Central memory CD8-positive, alpha-beta T cell (primary cell): ENCODE measurements at regions not wholly inside any gene's neighbourhood (a gene's known extent, or its start where the extent isn't known, plus 50 kb on each side); places are given as distances from the start of the nearest gene placed in this dataset.
"Not testable (repeated sequence)": the region's sequence is repeated elsewhere in the genome, so short reads cannot be mapped to it uniquely, and the experiment has no call there.

ENCODE experiments used
- ATAC-seq: fragments of 150-1000 bp; cut with Tn5 transposase; replicated peaks from 2 replicates; pipeline ENCODE4 v1.10.0; 2022; ENCODE audit warnings: mild to moderate bottlenecking, moderate FRiP score, moderate number of reproducible peaks; ENCODE audit not compliant: poor library complexity, severe bottlenecking; ENCODE audit errors: extremely low read depth
- DNase-seq, 2 donors: peaks; one replicate each; pipeline ENCODE4 v3.0.0; 2021; ENCODE audit warnings: low spot score in 2 of 2
- H3K27ac Mint-ChIP-seq: one replicate; pipeline ENCODE4 v1.8.0; 2022; ENCODE audit warnings: low read depth, mild to moderate bottlenecking, moderate library complexity, mixed read lengths
- H3K27me3 Mint-ChIP-seq: one replicate; pipeline ENCODE4 v1.8.0; 2022; ENCODE audit warnings: mixed read lengths
- H3K36me3 Mint-ChIP-seq: one replicate; pipeline ENCODE4 v1.8.0; 2022; ENCODE audit warnings: mild to moderate bottlenecking, moderate library complexity, mixed read lengths; ENCODE audit not compliant: insufficient read depth
- H3K4me1 Mint-ChIP-seq: one replicate; pipeline ENCODE4 v1.8.0; 2022; ENCODE audit warnings: mixed read lengths
- H3K4me3 Mint-ChIP-seq: one replicate; pipeline ENCODE4 v1.8.0; 2022; ENCODE audit warnings: mild to moderate bottlenecking, moderate library complexity, mixed read lengths
- H3K9me3 Mint-ChIP-seq: one replicate; pipeline ENCODE4 v1.8.0; 2022; ENCODE audit warnings: mixed read lengths

DNA sequence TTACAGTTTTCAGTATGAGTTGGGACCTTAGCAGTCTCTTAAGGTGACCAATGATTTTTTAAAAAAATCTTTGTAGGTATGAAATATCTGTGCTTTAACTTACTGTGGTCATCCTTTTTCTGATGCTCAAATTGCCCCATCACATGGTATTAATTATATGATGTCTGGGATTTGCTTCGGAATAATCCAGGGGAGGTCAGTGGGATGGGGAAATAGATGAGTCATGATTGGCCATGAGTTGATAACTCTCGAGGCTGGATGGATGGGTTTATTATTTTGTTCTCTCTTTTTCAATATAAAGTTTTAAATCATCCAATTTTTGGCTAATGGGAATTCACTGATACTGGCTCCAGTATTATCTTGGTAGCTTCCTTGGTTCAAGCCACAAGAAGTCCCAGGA, 370.3 kb upstream of the TPM1 start:
- DNase-seq (no peak), ATAC-seq (no peak)
- Mint-ChIP-seq H3K4me3 (no peak overlapping the region), H3K36me3 (no peaks in the 10 kb centered on the region), H3K4me1 (no peaks in the 10 kb centered on the region), H3K27ac (no peak overlapping the region), H3K9me3 (no peaks in the 10 kb centered on the region), H3K27me3 (peaks cover 27% of the 10 kb centered on the region)

DNA sequence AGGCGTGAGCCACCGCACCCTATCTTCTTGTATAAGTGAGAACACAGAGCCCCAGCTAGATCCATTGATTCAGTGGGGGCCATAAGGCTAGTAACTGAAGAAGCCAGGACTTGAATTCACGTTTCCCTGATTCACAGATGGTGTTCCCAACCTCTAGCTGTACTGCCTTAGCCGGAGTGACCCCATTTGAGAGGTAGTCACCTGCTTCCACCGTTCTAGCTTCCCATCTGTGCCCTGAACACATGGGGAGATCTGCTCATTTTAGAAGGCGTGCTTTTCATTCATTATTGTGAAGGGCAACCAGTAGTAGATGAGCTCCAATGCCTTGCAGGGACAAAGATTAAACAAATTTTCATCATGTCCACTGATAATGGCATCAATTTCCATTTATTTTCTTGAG, 365.7 kb upstream of the TPM1 start:
- Mint-ChIP-seq H3K4me3 (no peak overlapping the region), H3K27ac (no peak overlapping the region), H3K27me3 (peaks cover 31% of the 10 kb centered on the region), H3K9me3 (no peaks in the 10 kb centered on the region), H3K36me3 (no peaks in the 10 kb centered on the region), H3K4me1 (no peaks in the 10 kb centered on the region)
- ATAC-seq (no peak), DNase-seq (no peak)

DNA sequence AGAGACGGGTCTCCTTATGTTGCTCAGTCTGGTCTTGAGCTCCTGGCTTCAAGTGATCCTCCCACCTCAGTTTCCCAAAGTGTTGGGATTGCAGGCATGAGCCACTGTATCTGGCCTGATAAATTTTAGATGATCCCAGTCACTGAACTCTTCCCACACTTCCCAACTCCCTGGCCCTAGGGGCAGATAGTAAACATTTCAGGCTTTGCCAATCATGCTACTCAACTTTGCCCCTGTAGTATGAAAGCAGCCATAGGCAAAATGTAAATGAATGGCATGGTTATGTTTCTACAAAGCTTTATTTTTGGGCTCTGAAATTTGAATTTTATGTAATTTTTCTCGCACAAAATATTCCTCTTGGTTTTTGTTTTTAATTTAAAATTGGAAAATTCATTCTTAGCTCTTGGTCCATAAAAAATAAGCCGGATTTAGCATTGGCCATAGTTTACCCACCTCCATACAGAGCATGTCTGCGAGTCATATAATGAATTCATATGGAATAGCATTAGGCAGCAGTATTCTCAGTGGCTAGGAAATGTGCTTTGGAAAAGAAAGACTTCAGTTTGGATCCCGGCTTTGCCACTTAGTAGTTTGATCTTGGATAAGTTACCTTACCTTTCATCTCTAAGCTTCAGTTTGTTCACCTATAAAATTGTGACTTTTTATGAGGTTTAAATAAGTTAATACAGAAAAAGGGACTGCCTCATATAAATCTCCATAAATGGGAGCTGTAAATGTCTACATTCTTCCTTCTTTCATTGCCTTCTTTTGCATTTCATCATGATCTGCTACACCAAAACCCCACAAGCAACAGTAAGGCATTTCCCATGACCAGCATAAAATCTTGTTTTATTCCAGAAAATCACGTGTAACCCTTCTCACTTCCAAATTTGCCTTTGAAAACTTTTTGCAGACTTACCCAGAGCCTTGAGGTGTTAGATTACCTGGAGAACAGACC, 360.3 kb upstream of the TPM1 start:
- Mint-ChIP-seq H3K4me1 (no peaks in the 10 kb centered on the region), H3K9me3 (no peaks in the 10 kb centered on the region), H3K27me3 (peaks cover 25% of the 10 kb centered on the region), H3K4me3 (no peak overlapping the region), H3K36me3 (no peaks in the 10 kb centered on the region), H3K27ac (no peak overlapping the region)
- ATAC-seq (no peak), DNase-seq (no peak)

DNA sequence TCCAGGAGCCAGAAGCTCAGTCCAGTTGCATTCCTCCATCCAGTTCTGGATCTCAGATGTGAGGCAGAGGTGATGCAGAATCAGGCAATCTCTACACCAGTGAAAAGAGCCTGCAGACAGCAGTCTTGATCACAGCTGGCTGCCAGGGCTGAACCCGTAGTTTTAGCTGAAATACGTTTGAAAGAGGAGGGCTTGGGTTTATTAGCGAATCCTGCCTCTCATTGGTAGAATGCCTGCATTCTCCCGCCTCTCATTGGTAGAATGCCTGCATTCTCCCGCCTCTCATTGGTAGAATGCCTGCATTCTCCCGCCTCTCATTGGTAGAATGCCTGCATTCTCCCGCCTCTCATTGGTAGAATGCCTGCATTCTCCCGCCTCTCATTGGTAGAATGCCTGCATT, 359.4 kb upstream of the TPM1 start:
- H3K27me3 Mint-ChIP-seq = peaks cover 25% of the 10 kb centered on the region
- not testable (repeated sequence) for DNase-seq, H3K4me1 Mint-ChIP-seq, H3K36me3 Mint-ChIP-seq, H3K4me3 Mint-ChIP-seq, H3K9me3 Mint-ChIP-seq, ATAC-seq, H3K27ac Mint-ChIP-seq

DNA sequence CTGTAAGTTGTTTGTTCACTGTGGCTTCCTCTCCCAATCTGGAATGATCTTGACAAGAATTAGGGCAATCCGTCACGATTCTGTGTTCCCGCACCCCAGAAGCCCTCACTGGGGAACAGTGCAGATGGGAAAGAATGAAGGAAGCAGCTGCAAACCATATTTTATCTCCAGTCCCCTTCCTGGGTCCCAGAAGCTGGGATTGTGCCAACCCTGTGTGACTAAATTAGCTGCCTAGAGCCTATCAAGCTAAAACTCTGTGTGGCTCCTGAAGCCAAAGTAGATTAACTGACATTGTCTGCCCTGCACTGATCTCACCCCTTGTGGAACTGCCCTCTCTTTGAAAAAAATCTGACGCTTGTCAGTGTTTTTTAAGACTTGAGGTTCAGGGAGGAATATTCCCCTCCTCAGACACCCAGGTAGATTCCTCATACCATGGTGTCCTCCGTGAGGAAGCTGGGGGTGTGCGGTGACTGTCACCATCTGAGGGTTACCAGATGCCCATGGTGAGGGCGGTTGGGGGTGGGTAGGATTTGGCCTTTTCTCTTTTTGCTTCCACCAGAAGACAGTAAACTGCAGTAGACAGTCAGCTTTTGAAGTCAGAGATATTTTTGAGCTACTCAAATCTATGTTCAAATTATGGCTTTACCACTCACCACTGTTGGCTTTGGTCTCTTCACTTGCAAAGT, 358.3 kb upstream of the TPM1 start:
- DNase-seq = no peak
- Mint-ChIP-seq H3K4me1 (no peaks in the 10 kb centered on the region), H3K36me3 (no peaks in the 10 kb centered on the region), H3K27ac (no peak overlapping the region), H3K4me3 (no peak overlapping the region), H3K9me3 (no peaks in the 10 kb centered on the region), H3K27me3 (peaks cover 25% of the 10 kb centered on the region)
- ATAC-seq = no peak

DNA sequence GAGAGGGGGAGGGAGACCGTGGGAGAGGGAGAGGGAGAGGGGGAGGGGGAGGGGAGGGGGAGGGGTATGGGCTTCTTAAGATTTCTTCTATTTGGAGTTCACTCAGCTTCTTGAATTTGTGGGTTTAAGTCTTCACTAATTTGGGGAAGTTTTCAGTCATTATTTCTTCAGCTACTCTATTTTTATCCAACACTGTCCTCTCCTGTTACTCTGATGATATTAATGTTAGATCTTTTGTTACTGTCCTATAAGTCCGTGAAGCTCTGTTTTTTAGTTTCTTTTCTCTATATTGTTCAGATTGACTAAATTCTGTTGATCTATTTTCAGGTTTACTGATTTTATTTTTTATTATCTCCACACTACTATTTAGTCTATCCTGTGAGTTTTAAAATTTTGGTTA, 351.5 kb upstream of the TPM1 start:
- no peaks in the 10 kb centered on the region for H3K9me3 Mint-ChIP-seq
- H3K36me3 Mint-ChIP-seq = no peaks in the 10 kb centered on the region
- DNase-seq (no peak), ATAC-seq (no peak)
- no peaks in the 10 kb centered on the region for H3K4me1 Mint-ChIP-seq
- peaks cover 26% of the 10 kb centered on the region for H3K27me3 Mint-ChIP-seq
- H3K4me3 Mint-ChIP-seq = no peak overlapping the region
- H3K27ac Mint-ChIP-seq = no peak overlapping the region

DNA sequence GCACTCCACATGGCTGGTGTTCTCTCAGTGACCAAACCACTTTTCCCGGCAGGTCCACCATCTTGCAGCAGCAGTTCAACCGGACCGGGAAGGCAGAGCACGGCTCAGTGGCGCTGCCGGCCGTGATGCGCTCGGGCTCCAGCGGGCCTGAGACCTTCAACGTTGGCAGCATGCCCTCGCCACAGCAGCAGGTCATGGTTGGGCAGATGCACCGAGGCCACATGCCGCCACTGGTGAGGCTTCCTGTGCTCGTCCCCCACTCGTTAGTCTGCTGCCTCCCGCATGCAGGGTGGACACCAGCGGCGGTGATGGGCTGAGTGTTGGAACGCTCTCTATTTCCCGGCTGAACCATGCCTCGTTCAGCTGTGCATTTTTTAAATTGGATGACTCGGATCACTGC, 344.9 kb upstream of the TPM1 start:
- Mint-ChIP-seq H3K27ac (no peak overlapping the region), H3K36me3 (no peaks in the 10 kb centered on the region), H3K4me3 (no peak overlapping the region), H3K4me1 (no peaks in the 10 kb centered on the region), H3K9me3 (no peaks in the 10 kb centered on the region), H3K27me3 (peaks cover 14% of the 10 kb centered on the region)
- DNase-seq (no peak), ATAC-seq (no peak)

DNA sequence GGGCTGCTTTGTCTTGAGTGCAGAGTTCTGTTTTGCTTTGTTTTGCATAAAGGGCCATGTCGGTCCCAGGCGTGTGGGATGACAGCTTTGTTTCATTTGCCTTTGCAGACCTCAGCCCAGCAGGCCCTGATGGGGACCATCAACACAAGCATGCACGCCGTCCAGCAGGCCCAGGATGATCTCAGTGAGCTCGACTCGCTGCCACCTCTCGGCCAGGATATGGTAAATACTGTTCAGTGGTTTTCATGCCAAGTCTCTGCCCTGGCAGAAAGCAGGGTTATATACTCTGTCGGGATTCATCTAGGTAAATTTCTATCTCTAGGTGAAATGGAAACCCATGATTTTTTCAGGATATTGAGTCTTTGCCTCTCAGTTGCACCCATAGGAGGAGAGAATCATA, 343.9 kb upstream of the TPM1 start:
- H3K4me1 Mint-ChIP-seq = no peaks in the 10 kb centered on the region
- DNase-seq = no peak

DNA sequence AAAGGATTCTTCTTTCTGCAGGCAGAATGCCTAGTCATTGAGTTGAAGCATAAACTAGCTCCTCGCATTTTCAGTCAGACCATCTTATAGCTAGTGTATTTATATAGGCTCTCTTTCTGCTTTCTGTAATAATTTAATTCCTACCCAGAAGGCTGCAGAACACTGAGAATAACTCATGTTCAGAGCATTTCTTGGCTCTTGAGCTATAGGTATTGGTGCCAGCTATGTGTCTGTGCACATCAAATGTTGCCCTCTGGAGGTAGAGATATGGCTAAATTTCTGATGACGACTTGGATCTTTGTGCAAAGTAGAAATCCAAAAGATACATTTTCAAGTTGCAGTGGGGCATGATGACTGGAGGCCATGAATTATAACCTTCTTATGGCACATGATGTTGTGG, 336.2 kb upstream of the TPM1 start:
- ATAC-seq = no peak
- DNase-seq = no peak
- Mint-ChIP-seq H3K4me1 (no peaks in the 10 kb centered on the region), H3K36me3 (no peaks in the 10 kb centered on the region), H3K27ac (no peak overlapping the region), H3K4me3 (no peak overlapping the region), H3K9me3 (no peaks in the 10 kb centered on the region), H3K27me3 (peaks cover 41% of the 10 kb centered on the region)

More for the DNA sequence above, 343.9 kb upstream of the TPM1 start:
- H3K36me3 Mint-ChIP-seq = no peaks in the 10 kb centered on the region
- H3K4me3 Mint-ChIP-seq = no peak overlapping the region
- no peak overlapping the region for H3K27ac Mint-ChIP-seq
- H3K27me3 Mint-ChIP-seq = peaks cover 15% of the 10 kb centered on the region
- H3K9me3 Mint-ChIP-seq = no peaks in the 10 kb centered on the region
- ATAC-seq = no peak

DNA sequence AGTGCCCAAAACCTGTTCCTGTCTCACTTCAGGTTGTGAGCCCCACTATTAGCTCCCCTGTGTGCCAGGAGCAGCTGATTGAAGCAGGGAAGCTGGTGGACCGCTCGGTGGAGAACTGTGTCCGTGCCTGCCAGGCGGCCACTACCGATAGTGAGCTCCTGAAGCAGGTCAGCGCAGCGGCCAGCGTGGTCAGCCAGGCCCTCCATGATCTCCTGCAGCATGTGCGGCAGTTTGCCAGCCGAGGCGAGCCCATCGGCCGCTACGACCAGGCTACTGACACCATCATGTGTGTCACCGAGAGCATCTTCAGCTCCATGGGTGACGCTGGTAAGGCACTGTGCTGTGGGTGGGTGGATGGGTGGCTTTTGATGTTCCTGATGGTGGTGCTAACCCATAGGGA, 334.1 kb upstream of the TPM1 start:
- H3K27me3 Mint-ChIP-seq = peaks cover 34% of the 10 kb centered on the region
- H3K36me3 Mint-ChIP-seq = no peaks in the 10 kb centered on the region

DNA sequence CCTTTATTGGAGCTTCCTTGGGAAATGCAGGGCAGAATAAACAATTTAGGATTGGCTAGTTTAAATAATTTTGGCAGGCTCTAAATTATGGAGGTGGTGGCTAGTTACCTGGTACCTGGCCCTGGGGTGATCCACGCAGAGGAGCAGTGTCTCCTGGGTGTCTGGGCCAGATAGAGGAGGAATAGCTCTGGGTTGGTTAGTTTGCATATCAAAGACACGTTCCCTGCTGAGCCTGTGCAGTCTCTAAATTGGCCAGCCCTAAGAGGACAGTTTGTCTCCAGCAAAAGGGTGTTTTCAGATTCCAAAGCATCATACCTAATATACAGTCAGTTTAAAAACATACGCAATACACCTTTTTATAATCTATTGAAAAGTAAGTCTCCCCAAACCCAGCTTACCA, 333.3 kb upstream of the TPM1 start:
- H3K36me3 Mint-ChIP-seq = no peaks in the 10 kb centered on the region
- no peaks in the 10 kb centered on the region for H3K4me1 Mint-ChIP-seq
- H3K27ac Mint-ChIP-seq = no peak overlapping the region
- H3K4me3 Mint-ChIP-seq = no peak overlapping the region
- H3K27me3 Mint-ChIP-seq = peaks cover 34% of the 10 kb centered on the region
- DNase-seq (no peak), ATAC-seq (no peak)
- no peaks in the 10 kb centered on the region for H3K9me3 Mint-ChIP-seq

More for the DNA sequence above, 334.1 kb upstream of the TPM1 start:
- no peaks in the 10 kb centered on the region for H3K4me1 Mint-ChIP-seq
- H3K4me3 Mint-ChIP-seq = no peak overlapping the region
- ATAC-seq (no peak), DNase-seq (no peak)
- no peak overlapping the region for H3K27ac Mint-ChIP-seq
- no peaks in the 10 kb centered on the region for H3K9me3 Mint-ChIP-seq

DNA sequence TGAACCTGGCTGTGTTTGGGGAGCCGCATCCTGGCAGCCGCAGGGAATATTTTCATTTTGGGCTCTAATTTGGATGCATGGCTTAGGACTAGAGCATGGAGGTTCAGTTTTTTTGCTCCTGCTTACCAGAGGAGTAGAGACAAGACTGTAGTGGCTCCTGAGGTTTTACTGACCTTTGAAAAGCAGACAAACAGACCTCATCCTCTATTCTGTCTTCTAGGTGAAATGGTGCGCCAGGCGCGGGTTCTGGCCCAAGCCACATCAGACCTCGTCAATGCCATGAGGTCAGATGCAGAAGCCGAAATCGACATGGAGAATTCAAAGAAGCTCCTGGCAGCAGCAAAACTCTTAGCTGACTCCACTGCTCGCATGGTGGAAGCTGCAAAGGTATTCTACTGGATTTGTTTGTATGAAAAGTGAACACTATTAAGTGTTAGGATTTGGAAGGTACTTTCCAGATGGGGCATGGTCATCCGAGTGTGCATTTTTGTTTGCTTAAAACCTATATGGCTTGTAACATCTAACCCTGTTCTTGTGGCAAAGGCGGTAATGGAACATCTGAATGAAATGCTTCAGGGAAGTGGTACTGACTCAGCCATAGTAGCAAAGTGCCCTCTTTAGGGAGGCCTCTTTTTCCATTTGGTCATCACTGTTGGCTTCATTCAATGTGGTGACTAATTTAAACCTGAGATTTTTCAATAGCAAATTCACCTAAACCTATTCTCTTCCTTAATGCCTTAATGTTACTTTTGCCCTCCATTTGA, 330.7 kb upstream of the TPM1 start:
- H3K27me3 Mint-ChIP-seq = peaks cover 25% of the 10 kb centered on the region
- DNase-seq (no peak), ATAC-seq (no peak)
- H3K27ac Mint-ChIP-seq = no peak overlapping the region
- H3K36me3 Mint-ChIP-seq = peaks cover 2% of the 10 kb centered on the region
- no peaks in the 10 kb centered on the region for H3K9me3 Mint-ChIP-seq
- no peaks in the 10 kb centered on the region for H3K4me1 Mint-ChIP-seq
- no peak overlapping the region for H3K4me3 Mint-ChIP-seq
